HG03097 (cell line): ENCODE measurements at regions not wholly inside any gene's neighbourhood (a gene's known extent, or its start where the extent isn't known, plus 50 kb on each side); places are given as distances from the start of the nearest gene placed in this dataset.

ENCODE experiments used
- ATAC-seq: cut with Tn5 transposase; IDR thresholded peaks from one replicate; pipeline ENCODE4 v1.9.1; 2021; ENCODE audit not compliant: unreplicated experiment, low FRiP score

- no peak for ATAC-seq
Observed at GRCh38 chr2:66782780-66783361, 347.9 kb downstream of the MEIS1 start.

GRCh38 chr2:66789741-66790140, 354.8 kb downstream of the MEIS1 start:
- ATAC-seq, result no peak

GRCh38 chr2:66790651-66791181, 355.8 kb downstream of the MEIS1 start:
- no peak for ATAC-seq

GRCh38 chr2:66794070-66794469, 359.1 kb downstream of the MEIS1 start:
- ATAC-seq, result no peak

- no peak for ATAC-seq
Observed at GRCh38 chr2:66794551-66794950, 359.6 kb downstream of the MEIS1 start.

GRCh38 chr2:66802877-66803276, 368.0 kb downstream of the MEIS1 start:
- no peak for ATAC-seq

GRCh38 chr2:66803726-66804125, 368.8 kb downstream of the MEIS1 start:
- ATAC-seq, result no peak

- ATAC-seq, result no peak
Observed at GRCh38 chr2:66805016-66805865, 370.3 kb downstream of the MEIS1 start.

GRCh38 chr2:66805968-66806367, 371.0 kb downstream of the MEIS1 start:
- no peak for ATAC-seq

GRCh38 chr2:66813525-66813924, 378.6 kb downstream of the MEIS1 start:
- no peak for ATAC-seq

- no peak for ATAC-seq
Observed at GRCh38 chr2:66813976-66814375, 379.1 kb downstream of the MEIS1 start.

GRCh38 chr2:66814916-66815315, 380.0 kb downstream of the MEIS1 start:
- no peak for ATAC-seq

- no peak for ATAC-seq
Observed at GRCh38 chr2:66815886-66816285, 381.0 kb downstream of the MEIS1 start.

- ATAC-seq, result no peak
Observed at GRCh38 chr2:66821168-66821567, 386.2 kb downstream of the MEIS1 start.

- ATAC-seq, result no peak
Observed at GRCh38 chr2:66822186-66822585, 387.3 kb downstream of the MEIS1 start.

- no peak for ATAC-seq
Observed at GRCh38 chr2:66824926-66825325, 390.0 kb downstream of the MEIS1 start.

GRCh38 chr2:66827851-66828250, 392.9 kb downstream of the MEIS1 start:
- ATAC-seq, result no peak

- no peak for ATAC-seq
Observed at GRCh38 chr2:66828876-66829275, 394.0 kb downstream of the MEIS1 start.

- ATAC-seq, result no peak
Observed at GRCh38 chr2:66830881-66831280, 396.0 kb downstream of the MEIS1 start.

- no peak for ATAC-seq
Observed at GRCh38 chr2:66832646-66833435, 397.9 kb downstream of the MEIS1 start.

GRCh38 chr2:66834859-66835258, 399.9 kb downstream of the MEIS1 start:
- ATAC-seq, result no peak
